ENCODE measurements at regions not wholly inside any gene's neighbourhood (a gene's known extent, or its start where the extent isn't known, plus 50 kb on each side); places are given as distances from the start of the nearest gene placed in this dataset.
A peak's percentile ranks its signal among the peaks of the same experiment; 100 is the strongest.

- no peak for TF ChIP-seq CTCF (conservative IDR thresholded peaks at IDR 0.05; ENCODE audit: low read length)
- no peak overlapping the region for H3K4me3 ChIP-seq (ENCODE audit: low read length)
- DNase-seq (ENCODE audit: low read depth), result no peak
These were observed 119.0 kb downstream of the RMI2 start for GRCh38 chr16:11464241-11464640.

DNA sequence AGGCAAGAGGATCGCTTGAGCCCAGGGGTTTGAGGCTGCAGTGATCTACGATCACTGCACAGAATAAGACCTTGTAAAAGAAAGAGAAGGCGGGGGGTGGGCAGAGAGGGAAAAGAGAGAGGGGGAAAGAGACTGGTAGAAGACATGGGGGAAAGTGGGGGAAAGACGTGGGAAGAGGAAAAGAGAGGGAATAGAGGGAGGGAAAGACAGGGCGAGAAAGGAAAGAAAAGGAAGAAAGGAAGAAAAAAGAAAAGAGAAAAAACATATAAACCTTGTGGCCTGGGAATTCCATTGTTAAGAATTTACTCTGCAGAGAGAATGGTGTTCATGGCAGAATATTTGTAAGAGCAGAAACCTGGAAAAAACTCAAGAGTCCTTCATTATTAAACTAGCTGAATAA, 120.4 kb downstream of the RMI2 start:
- DNase-seq (ENCODE audit: low read depth), result no peak

GRCh38 chr16:11470676-11471415, 115.9 kb downstream of the LITAF start:
- TF ChIP-seq CTCF (conservative IDR thresholded peaks at IDR 0.05; ENCODE audit: low read length), result no peak
- peak; percentile 3 for DNase-seq (ENCODE audit: low read depth)
- H3K4me3 ChIP-seq (ENCODE audit: low read length), result no peak overlapping the region

More for the DNA sequence above, 120.4 kb downstream of the RMI2 start:
- H3K4me3 ChIP-seq (ENCODE audit: low read length), result no peak overlapping the region
- TF ChIP-seq CTCF (conservative IDR thresholded peaks at IDR 0.05; ENCODE audit: low read length), result no peak

GRCh38 chr16:11471548-11471947, 115.2 kb downstream of the LITAF start:
- no peak overlapping the region for H3K4me3 ChIP-seq (ENCODE audit: low read length)
- DNase-seq (ENCODE audit: low read depth), result no peak
- no peak for TF ChIP-seq CTCF (conservative IDR thresholded peaks at IDR 0.05; ENCODE audit: low read length)

DNA sequence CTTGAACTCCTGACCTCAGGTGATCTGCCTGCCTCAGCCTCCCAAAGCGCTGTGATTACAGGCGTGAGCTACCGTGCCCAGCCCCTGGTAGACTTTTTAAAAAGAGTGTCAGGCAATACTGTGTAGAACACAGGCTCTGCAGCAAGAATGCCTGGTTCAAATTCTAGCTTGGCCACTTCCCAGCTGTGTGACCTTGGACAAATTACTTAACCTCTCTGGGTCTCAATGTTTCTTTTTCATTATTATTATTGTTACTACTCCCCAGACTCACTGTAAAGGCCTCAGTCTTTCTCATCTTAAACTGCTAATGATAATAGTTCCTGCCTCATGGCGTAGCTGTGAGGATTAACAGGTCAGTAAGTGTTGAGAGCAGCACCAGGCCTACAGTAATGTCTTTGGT, 114.3 kb downstream of the LITAF start:
- no peak for DNase-seq (ENCODE audit: low read depth)
- no peak for TF ChIP-seq CTCF (conservative IDR thresholded peaks at IDR 0.05; ENCODE audit: low read length)

GRCh38 chr16:11472851-11473250, 113.9 kb downstream of the LITAF start:
- DNase-seq (ENCODE audit: low read depth), result no peak
- TF ChIP-seq CTCF (conservative IDR thresholded peaks at IDR 0.05; ENCODE audit: low read length), result no peak
- no peak overlapping the region for H3K4me3 ChIP-seq (ENCODE audit: low read length)

More for the DNA sequence above, 114.3 kb downstream of the LITAF start:
- no peak overlapping the region for H3K4me3 ChIP-seq (ENCODE audit: low read length)

DNA sequence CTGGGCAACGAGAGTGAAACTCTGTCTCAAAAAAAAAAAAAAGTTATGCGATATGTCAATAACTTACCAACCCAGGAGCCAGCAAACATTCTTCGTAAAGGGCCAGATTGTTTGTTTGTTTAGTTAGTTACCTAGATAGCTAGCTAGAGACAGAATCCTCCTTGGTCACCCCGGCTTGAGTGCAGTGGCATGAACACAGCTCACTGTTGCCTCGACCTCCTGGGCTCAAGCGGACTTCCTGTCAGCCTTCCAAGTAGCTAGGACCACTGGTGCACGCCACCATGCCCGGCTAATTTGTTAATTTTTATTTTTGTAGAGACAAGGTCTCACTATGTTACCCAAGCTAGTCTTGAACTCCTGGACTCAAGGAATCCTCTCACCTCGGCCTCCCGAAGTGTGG, 113.0 kb downstream of the LITAF start:
- H3K4me3 ChIP-seq (ENCODE audit: low read length), result no peak overlapping the region
- no peak for DNase-seq (ENCODE audit: low read depth)
- TF ChIP-seq CTCF (conservative IDR thresholded peaks at IDR 0.05; ENCODE audit: low read length), result no peak
